PC-3 (cell line): ENCODE measurements at regions not wholly inside any gene's neighbourhood (a gene's known extent, or its start where the extent isn't known, plus 50 kb on each side); places are given as distances from the start of the nearest gene placed in this dataset.

Experiments
- ATAC-seq: fragments of 200-7000 bp; cut with Tn5 transposase; 2 replicates; pipeline ENCODE4 v1.9.1; 2020; ENCODE audit warnings: mild to moderate bottlenecking, moderate library complexity
- BruUV-seq: library from RNA; stranded (reverse); fragments of 400-500 nt; replicated peaks from 2 replicates; lab custom pipeline; 2021; lab: Mats Ljungman, UMichigan
- CTCF ChIA-PET: fragments of 300-600 bp; sonication (Branson Sonifier 250); formaldehyde crosslinking; loops from one replicate; lab custom pipeline; 2022; ENCODE audit warnings: antibody characterized with exemption; lab: Charles Lee
- POLR2A ChIA-PET: fragments of 300-600 bp; sonication (Branson Sonifier 250); formaldehyde crosslinking; loops from one replicate; lab custom pipeline; 2022; ENCODE audit warnings: antibody characterized with exemption; ENCODE audit not compliant: unreplicated experiment; lab: Charles Lee
- DNase-seq: peaks from one replicate; pipeline ENCODE4 v3.0.0-alpha.2; 2015
- H2AFZ ChIP-seq: fragments of 300-600 bp; sonication (generic); 2 replicates; pipeline ENCODE4 v1.6.0; 2016; ENCODE audit warnings: antibody characterized with exemption, low read length
- H3F3A ChIP-seq: fragments of 300-600 bp; sonication (generic); one replicate; pipeline ENCODE4 v1.6.0; 2017; ENCODE audit warnings: antibody characterized with exemption, low read length, control low read depth, mild to moderate bottlenecking; ENCODE audit not compliant: unreplicated experiment
- H3K27ac ChIP-seq: fragments of 300-600 bp; sonication (generic); 2 replicates; pipeline ENCODE4 v1.5.1; 2016; ENCODE audit warnings: mild to moderate bottlenecking, low read length
- H3K27me3 ChIP-seq: fragments of 300-600 bp; sonication (generic); 2 replicates; pipeline ENCODE4 v1.6.1; 2016; ENCODE audit warnings: low read length, mixed read lengths
- H3K36me3 ChIP-seq: fragments of 300-600 bp; sonication (generic); 2 replicates; pipeline ENCODE4 v1.6.1; 2016; ENCODE audit warnings: low read depth, mixed run types, low read length, mixed read lengths
- H3K4me1 ChIP-seq: fragments of 300-600 bp; sonication (generic); 2 replicates; pipeline ENCODE4 v1.5.1; 2016; ENCODE audit warnings: low read length; ENCODE audit not compliant: insufficient read depth
- H3K4me2 ChIP-seq: fragments of 300-600 bp; sonication (generic); 2 replicates; pipeline ENCODE4 v1.6.0; 2016; ENCODE audit warnings: low read length
- H3K4me3 ChIP-seq: fragments of 300-600 bp; sonication (generic); 2 replicates; pipeline ENCODE4 v1.5.1; 2016; ENCODE audit warnings: mild to moderate bottlenecking, low read length, mixed read lengths
- H3K79me2 ChIP-seq: fragments of 300-600 bp; sonication (generic); 2 replicates; pipeline ENCODE4 v1.6.1; 2017; ENCODE audit warnings: low read length, mixed read lengths
- H3K9ac ChIP-seq: fragments of 300-600 bp; sonication (generic); 2 replicates; pipeline ENCODE4 v1.6.0; 2016; ENCODE audit warnings: mild to moderate bottlenecking, low read length
- H3K9me2 ChIP-seq: fragments of 300-600 bp; sonication (generic); replicated peaks from 2 replicates; pipeline ENCODE4 v1.6.1; 2016; ENCODE audit warnings: mixed run types, low read length, mixed read lengths
- H3K9me3 ChIP-seq: fragments of 300-600 bp; sonication (generic); 2 replicates; pipeline ENCODE4 v1.6.1; 2016; ENCODE audit warnings: low read length, mixed read lengths
- H4K20me1 ChIP-seq: fragments of 300-600 bp; sonication (generic); 2 replicates; pipeline ENCODE4 v1.6.1; 2016; ENCODE audit warnings: low read length, mixed read lengths
- CTCF ChIP-seq: fragments of 300-600 bp; sonication (generic); conservative IDR thresholded peaks from 2 replicates; pipeline ENCODE4 v1.5.1; 2017; ENCODE audit warnings: antibody characterized with exemption, low read depth, mild to moderate bottlenecking, low read length
- EZH2 ChIP-seq: fragments of 300-600 bp; sonication (generic); IDR thresholded peaks from one replicate; pipeline ENCODE4 v1.6.1; 2017; ENCODE audit warnings: antibody characterized with exemption, mild to moderate bottlenecking, low read length; ENCODE audit not compliant: unreplicated experiment
- EZH2phosphoT487 ChIP-seq: fragments of 300-600 bp; sonication (generic); IDR thresholded peaks from 2 replicates; pipeline ENCODE4 v1.6.1; 2018; ENCODE audit warnings: mild to moderate bottlenecking, antibody characterized with exemption, low read length, borderline replicate concordance
- intact Hi-C: fragments of 100-400 bp; cut with micrococcal nuclease; formaldehyde crosslinking; loops from 2 replicates; pipeline ENCODE4 v1.9.0; 2023

GRCh38 chr13:64704121-64704649 is 2526.0 kb downstream of the PCDH9 start:
- Histone ChIP-seq H3K9ac (no peak overlapping the region), H3F3A (no peaks in the 10 kb centered on the region), H2AFZ (no peak overlapping the region), H3K36me3 (no peaks in the 10 kb centered on the region), H3K9me2 (no peaks in the 10 kb centered on the region), H3K27ac (no peak overlapping the region), H3K79me2 (no peaks in the 10 kb centered on the region), H3K27me3 (no peaks in the 10 kb centered on the region), H3K4me3 (no peak overlapping the region), H3K4me2 (no peak overlapping the region), H3K4me1 (no peaks in the 10 kb centered on the region), H4K20me1 (no peaks in the 10 kb centered on the region), H3K9me3 (no peaks in the 10 kb centered on the region)
- ChIA-PET POLR2A (no interaction called here), CTCF (no interaction called here)
- BruUV-seq, result no TSS peak
- DNase-seq, result no peak
- intact Hi-C loops, result no loop called here
- no peak for ATAC-seq
- TF ChIP-seq CTCF, result no peak
- TF ChIP-seq EZH2, result no peak
- no peak for TF ChIP-seq EZH2phosphoT487

- peak; percentile 50 for ATAC-seq
- H3K4me1 ChIP-seq, result peaks cover 4% of the 10 kb centered on the region; the same call in 1 of the 2 replicates
- TF ChIP-seq EZH2phosphoT487 (no peak), CTCF (no peak), EZH2 (no peak)
- no peaks in the 10 kb centered on the region for H3K79me2 ChIP-seq
- H3K27me3 ChIP-seq, result no peaks in the 10 kb centered on the region
- H3K4me3 ChIP-seq, result no peak overlapping the region
- ChIA-PET POLR2A (interaction anchor here (1.0 kb wide), 1 partner anchor 8 kb away, joined by 6 read pairs; no protein-coding TSS in a partner anchor), CTCF (no interaction called here)
- no peaks in the 10 kb centered on the region for H3K9me3 ChIP-seq
- no peaks in the 10 kb centered on the region for H4K20me1 ChIP-seq
- no TSS peak for BruUV-seq
- no peaks in the 10 kb centered on the region for H3K9me2 ChIP-seq
- no peak overlapping the region for H3K27ac ChIP-seq
- DNase-seq, result peak; percentile 61
- intact Hi-C loops, result loop anchor here (10.0 kb wide), 1 partner anchor 78 kb away; no protein-coding TSS in a partner anchor
- H2AFZ ChIP-seq, result no peak overlapping the region
- H3K36me3 ChIP-seq, result no peaks in the 10 kb centered on the region
- no peak overlapping the region for H3K4me2 ChIP-seq
- no peaks in the 10 kb centered on the region for H3F3A ChIP-seq
- H3K9ac ChIP-seq, result no peak overlapping the region
These were observed 2532.9 kb downstream of the PCDH9 start for GRCh38 chr13:64697226-64697625.
